Skeletal muscle tissue (tissue), 3 donors: ENCODE measurements at regions not wholly inside any gene's neighbourhood (a gene's known extent, or its start where the extent isn't known, plus 50 kb on each side); places are given as distances from the start of the nearest gene placed in this dataset.

Experiments
- H3K27ac ChIP-seq: one replicate; pipeline ENCODE4 v1.7.0; 2013; ENCODE audit warnings: mild to moderate bottlenecking, low read depth, low read length, inconsistent platforms
- H3K27me3 ChIP-seq, 3 donors: one replicate each; pipeline ENCODE4 v1.7.0; 2013; ENCODE audit warnings: low read length in 3 of 3; ENCODE audit not compliant: control insufficient read depth in 3 of 3, insufficient read depth in 3 of 3
- H3K36me3 ChIP-seq, 3 donors: one replicate each; pipeline ENCODE4 v1.7.0; 2013; ENCODE audit warnings: low read length in 3 of 3; ENCODE audit not compliant: control insufficient read depth in 3 of 3, insufficient read depth in 3 of 3
- H3K4me1 ChIP-seq, 3 donors: one replicate each; pipeline ENCODE4 v1.7.0; 2013; ENCODE audit warnings: low read length in 3 of 3, mild to moderate bottlenecking in 3 of 3; ENCODE audit not compliant: control insufficient read depth in 3 of 3, insufficient read depth in 3 of 3
- H3K4me3 ChIP-seq, 3 donors: one replicate each; pipeline ENCODE4 v1.7.0; 2013; ENCODE audit warnings: low read length in 3 of 3
- H3K9ac ChIP-seq, 3 donors: one replicate each; pipeline ENCODE4 v1.7.0; 2013; ENCODE audit warnings: low read length in 3 of 3, mild to moderate bottlenecking in 3 of 3, moderate library complexity in 2 of 3, low read depth in 1 of 3
- H3K9me3 ChIP-seq, 3 donors: one replicate each; pipeline ENCODE4 v1.7.0; 2013; ENCODE audit warnings: low read length in 3 of 3; ENCODE audit not compliant: control insufficient read depth in 3 of 3
- donor health status: Osteomylitis.

DNA sequence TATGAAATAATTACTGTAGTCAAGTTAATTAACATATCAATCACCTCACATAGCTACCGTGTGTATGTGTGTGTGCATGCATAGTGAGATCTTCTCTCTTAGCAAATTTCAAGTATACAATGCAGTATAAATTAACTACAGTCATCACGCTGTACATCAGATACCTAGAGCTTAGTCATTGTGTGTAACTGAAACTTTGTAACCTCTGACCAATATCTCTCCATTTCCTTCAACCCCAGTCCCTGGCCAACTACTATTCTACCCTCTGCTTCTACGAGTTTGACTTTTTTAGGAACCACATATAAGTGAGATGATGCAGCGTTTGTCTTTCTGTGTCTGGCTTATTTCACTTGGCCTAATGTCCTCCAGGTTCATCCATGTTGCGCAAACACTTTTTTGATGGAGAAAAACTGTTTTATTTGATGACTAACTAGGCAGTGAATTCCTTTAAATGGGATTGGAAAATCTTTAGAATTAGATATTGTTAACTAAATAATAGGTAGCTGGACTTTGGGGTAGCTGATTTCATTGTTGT is 459.5 kb downstream of the DHX35 start:
- Histone ChIP-seq H3K27me3 (no peaks in the 10 kb centered on the region), H3K27ac (no peak overlapping the region), H3K36me3 (no peaks in the 10 kb centered on the region), H3K4me3 (no peak overlapping the region), H3K4me1 (no peaks in the 10 kb centered on the region), H3K9ac (no peak overlapping the region), H3K9me3 (no peaks in the 10 kb centered on the region)

DNA sequence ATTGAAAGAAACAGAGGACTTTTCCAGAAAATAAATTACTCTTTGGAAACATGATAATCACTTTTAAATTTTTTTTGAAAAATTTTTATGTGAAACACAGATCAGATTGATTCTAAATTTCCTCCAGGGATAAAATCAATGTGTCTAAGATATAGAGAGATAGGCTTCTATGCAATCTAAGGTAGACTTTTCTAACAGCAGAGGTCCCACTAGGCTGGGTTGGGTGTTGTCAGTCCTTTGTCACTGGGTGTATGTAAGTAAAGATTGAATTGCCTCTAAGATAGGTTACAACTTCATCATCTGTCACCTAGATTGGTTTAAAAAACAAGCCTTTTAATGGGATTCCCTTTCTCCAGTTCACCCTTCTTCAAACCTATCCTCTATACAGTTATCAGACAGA is 449.9 kb downstream of the DHX35 start:
- H3K27me3 ChIP-seq: no peaks in the 10 kb centered on the region
- H3K27ac ChIP-seq: no peak overlapping the region
- no peaks in the 10 kb centered on the region for H3K9me3 ChIP-seq
- H3K4me3 ChIP-seq: no peak overlapping the region
- H3K9ac ChIP-seq: no peak overlapping the region
- no peaks in the 10 kb centered on the region for H3K4me1 ChIP-seq
- no peaks in the 10 kb centered on the region for H3K36me3 ChIP-seq

- Histone ChIP-seq H3K36me3 (no peaks in the 10 kb centered on the region), H3K9ac (no peak overlapping the region), H3K4me3 (no peak overlapping the region), H3K9me3 (no peaks in the 10 kb centered on the region), H3K27ac (no peak overlapping the region), H3K4me1 (no peaks in the 10 kb centered on the region), H3K27me3 (no peaks in the 10 kb centered on the region)
Observed at GRCh38 chr20:39399463-39399862, 437.3 kb downstream of the DHX35 start.

DNA sequence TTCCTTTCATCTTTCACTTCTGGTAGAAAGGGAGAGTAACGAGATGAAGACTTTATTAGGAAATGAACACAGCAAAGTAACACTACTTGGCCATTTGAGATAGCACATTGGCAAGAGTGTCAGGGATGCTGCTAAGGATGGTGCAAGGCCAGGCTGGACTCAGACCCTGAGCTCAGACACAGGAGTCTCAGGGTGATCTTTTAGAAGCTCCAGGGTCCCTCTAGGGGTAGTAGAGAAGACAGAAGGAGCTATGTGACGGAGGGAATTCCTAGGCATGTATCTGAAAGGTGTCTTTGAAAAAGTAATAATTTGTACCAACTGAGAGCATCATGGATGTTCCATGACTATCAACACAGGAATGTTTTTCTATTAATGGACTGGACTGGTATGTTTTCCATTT is 436.5 kb downstream of the DHX35 start:
- Histone ChIP-seq H3K27me3 (no peaks in the 10 kb centered on the region), H3K9ac (no peak overlapping the region)

GRCh38 chr20:39397646-39398045 is 435.5 kb downstream of the DHX35 start:
- no peaks in the 10 kb centered on the region for H3K36me3 ChIP-seq
- no peaks in the 10 kb centered on the region for H3K9me3 ChIP-seq
- no peaks in the 10 kb centered on the region for H3K4me1 ChIP-seq
- H3K27me3 ChIP-seq: no peaks in the 10 kb centered on the region
- H3K27ac ChIP-seq: no peak overlapping the region
- no peak overlapping the region for H3K9ac ChIP-seq
- no peak overlapping the region for H3K4me3 ChIP-seq

More for the DNA sequence above, 436.5 kb downstream of the DHX35 start:
- Histone ChIP-seq H3K4me3 (no peak overlapping the region), H3K4me1 (no peaks in the 10 kb centered on the region), H3K36me3 (no peaks in the 10 kb centered on the region), H3K9me3 (no peaks in the 10 kb centered on the region), H3K27ac (no peak overlapping the region)

DNA sequence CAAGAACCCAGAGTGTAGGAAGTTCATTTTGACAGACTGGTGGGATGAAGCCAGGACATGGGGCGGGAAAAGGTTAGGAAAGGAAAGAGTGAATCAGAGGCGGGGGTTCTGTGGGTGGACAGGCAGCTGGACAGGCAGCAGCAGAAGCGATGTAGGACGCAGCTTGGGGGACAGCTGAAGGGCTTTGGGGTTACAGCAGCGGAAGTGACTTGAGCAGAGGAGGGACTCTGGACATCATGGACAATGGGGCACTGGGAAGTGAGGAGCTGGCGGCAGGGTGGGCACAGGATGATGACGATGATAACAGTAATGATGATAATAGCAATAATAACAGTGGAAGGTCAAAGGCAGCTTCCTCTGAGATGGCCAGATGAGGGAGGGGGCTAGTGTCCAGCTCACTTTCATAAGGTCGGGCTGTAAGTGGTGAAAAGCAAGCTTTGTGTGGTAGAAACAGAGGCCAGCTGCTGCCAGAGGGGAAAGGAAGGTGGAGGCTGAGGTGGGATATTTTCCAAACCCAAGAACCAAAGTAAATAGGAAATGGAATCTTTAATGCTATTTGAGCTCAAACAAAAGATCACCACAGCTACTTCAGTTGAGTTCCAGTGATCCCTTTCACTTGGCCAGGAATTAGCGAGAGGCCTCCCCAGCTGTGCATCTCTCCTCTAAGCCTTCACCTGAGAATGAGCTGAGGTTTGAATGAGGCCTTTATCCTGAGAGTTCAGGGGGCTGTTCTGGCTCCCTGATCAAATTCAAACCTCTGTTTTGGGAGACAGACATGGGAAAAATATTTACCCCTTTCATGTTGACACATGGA is 433.5 kb downstream of the DHX35 start:
- Histone ChIP-seq H3K4me3 (no peak overlapping the region), H3K4me1 (no peaks in the 10 kb centered on the region), H3K9me3 (no peaks in the 10 kb centered on the region), H3K27ac (no peak overlapping the region), H3K36me3 (no peaks in the 10 kb centered on the region), H3K27me3 (no peaks in the 10 kb centered on the region), H3K9ac (no peak overlapping the region)

DNA sequence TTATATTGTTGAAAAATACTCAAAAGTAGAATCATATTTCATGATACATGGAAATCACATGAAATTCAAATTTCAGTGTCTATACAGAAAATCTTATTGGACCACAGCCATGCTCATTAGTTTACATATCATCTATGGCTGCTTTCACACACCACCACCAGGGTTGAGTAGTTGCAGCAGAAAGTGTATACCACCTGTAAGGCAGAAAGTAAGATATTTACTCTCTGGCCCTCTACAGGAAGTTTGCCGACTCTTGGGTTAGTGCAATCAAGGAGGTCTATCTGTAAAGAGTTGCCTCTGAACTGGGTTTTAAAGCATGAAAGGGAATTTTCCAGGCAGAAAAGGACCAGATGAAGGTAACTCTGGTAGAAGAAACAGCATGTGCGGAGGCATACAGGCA is 432.3 kb downstream of the DHX35 start:
- no peaks in the 10 kb centered on the region for H3K27me3 ChIP-seq
- H3K4me3 ChIP-seq: no peak overlapping the region
- H3K27ac ChIP-seq: no peak overlapping the region
- H3K4me1 ChIP-seq: no peaks in the 10 kb centered on the region
- H3K9ac ChIP-seq: no peak overlapping the region
- no peaks in the 10 kb centered on the region for H3K36me3 ChIP-seq
- no peaks in the 10 kb centered on the region for H3K9me3 ChIP-seq

DNA sequence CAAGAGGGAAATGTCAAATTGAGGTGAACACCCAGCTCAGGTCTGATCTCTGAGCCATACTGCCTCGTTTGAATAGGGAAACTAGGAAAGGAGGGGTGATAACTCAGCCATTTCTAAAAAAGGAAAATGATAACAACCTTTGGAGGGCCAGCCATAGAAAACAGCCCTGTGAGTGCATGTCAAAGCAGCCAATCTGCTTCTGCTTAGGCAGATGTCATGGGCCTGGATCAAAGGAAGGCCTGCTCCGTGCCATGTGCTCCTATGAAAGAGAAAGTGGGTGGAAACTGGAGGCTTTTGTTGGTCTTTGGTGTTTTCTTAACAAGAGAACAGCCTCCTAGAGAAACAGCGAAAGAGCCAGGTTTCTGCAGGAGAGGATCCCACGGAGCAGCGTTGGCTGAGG is 428.0 kb downstream of the DHX35 start:
- H3K9ac ChIP-seq: no peak overlapping the region
- no peaks in the 10 kb centered on the region for H3K36me3 ChIP-seq
- H3K4me3 ChIP-seq: no peak overlapping the region
- H3K4me1 ChIP-seq: no peaks in the 10 kb centered on the region
- H3K27ac ChIP-seq: no peak overlapping the region
- H3K27me3 ChIP-seq: no peaks in the 10 kb centered on the region
- no peaks in the 10 kb centered on the region for H3K9me3 ChIP-seq

DNA sequence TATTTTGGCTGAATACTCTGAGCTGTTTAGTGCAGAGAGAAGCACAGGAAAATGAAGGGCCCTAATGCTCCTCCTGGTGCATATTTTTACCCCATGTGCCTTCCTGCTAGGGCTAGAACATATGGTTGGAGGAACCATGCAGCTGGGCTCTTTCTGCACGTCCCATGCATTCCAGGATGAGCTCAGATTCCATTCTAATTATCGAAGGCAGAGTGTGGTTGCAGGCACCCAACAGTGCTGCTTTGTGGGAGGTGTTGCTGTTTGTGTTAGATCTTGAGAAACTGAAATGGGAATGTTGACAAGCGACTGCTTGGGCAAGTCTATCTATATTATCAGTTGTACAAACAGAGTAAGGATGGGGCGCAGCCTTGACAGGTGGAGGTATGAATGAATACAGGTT is 419.5 kb downstream of the DHX35 start:
- Histone ChIP-seq H3K4me1 (peaks cover 0 to 5% (median 0%) of the 10 kb centered on the region in 3 donors), H3K27ac (no peak overlapping the region), H3K27me3 (no peaks in the 10 kb centered on the region), H3K9me3 (no peaks in the 10 kb centered on the region), H3K9ac (no peak overlapping the region), H3K36me3 (no peaks in the 10 kb centered on the region), H3K4me3 (no peak overlapping the region)

DNA sequence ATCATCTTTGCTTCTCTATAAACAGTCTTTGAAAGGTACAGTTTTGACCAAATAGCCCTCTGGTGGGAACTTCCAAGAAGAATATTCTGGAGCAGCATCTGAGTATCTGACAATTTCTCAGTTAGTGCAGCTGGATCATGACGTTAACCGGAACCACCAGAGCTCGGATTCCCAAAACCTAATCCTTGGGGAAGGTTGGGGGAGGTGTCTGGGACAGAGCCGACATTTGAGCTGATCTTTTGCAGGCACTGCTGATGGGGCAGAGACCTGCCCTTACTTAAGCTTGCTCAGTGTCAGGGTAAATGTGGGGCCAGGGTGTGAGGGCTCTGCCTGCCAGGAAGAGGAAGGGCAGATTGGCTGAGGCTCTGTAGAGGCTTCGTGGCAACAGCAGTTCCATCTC is 416.6 kb downstream of the DHX35 start:
- H3K36me3 ChIP-seq: no peaks in the 10 kb centered on the region
- H3K4me1 ChIP-seq: peaks cover 0 to 5% (median 0%) of the 10 kb centered on the region in 3 donors
- no peaks in the 10 kb centered on the region for H3K27me3 ChIP-seq
- no peaks in the 10 kb centered on the region for H3K9me3 ChIP-seq
- no peak overlapping the region for H3K27ac ChIP-seq
- no peak overlapping the region for H3K4me3 ChIP-seq
- H3K9ac ChIP-seq: no peak overlapping the region
